HG03025 (cell line): ENCODE measurements at regions not wholly inside any gene's neighbourhood (a gene's known extent, or its start where the extent isn't known, plus 50 kb on each side); places are given as distances from the start of the nearest gene placed in this dataset.

ENCODE experiments used
- ATAC-seq: cut with Tn5 transposase; IDR thresholded peaks from one replicate; pipeline ENCODE4 v1.9.1; 2021; ENCODE audit warnings: mild to moderate bottlenecking, moderate library complexity; ENCODE audit not compliant: unreplicated experiment, low FRiP score

DNA sequence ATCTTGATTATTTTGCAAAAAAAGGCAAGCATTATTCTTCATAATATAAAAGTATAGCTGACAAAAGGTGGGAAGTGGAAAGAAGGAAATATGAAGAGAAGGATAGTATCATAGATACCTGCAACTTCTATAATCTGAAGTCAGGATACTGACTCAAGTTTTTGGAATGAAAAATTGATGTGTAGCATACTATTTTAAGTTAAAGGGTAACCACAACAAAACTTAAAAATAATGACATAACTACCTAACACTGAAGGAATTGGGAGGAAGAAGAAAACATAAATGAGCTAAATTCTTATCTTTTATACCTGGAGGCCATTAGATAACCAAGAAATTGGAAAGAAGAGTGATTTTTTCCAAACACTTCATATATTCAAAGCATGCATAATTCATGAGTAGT lies 51.8 kb upstream of the TLE1 start:
- no peak for ATAC-seq

DNA sequence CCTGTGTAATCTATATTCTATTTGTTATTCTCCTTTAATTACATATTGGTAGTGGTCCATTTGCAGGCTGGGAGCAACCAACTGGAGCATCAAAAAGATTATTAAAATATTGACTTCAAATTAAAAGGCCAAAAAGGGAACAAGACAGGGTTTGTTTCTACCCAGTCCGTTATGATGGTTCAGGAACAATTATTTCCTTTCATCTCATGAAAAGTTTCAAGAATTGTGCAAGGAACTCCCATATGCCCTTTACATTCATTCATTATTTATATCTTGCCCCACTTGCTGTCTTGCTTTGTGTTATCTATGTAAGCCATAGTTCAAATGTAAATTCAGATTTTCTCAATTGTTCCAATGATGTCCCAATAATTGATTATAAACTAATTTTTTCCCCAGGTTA lies 58.7 kb upstream of the TLE1 start:
- no peak for ATAC-seq

DNA sequence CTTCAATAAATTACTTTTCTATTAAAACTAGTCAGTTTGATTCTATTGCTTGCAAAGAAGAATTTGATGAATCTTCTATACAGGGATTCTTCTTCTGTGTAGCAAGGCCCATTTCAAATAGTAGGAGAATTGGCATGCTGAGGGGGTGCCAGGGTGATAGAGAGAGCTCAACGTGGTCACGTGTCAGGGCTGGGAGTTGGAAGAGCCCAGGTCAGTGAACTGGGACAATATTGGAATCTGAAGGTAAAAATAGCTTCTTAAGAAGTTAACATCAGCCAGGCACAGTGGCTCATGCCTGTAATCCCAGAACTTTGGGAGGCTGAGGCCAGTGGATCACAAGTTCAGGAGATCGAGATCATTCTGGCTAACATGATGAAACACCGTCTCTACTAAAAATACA lies 64.1 kb upstream of the TLE1 start:
- no peak for ATAC-seq

DNA sequence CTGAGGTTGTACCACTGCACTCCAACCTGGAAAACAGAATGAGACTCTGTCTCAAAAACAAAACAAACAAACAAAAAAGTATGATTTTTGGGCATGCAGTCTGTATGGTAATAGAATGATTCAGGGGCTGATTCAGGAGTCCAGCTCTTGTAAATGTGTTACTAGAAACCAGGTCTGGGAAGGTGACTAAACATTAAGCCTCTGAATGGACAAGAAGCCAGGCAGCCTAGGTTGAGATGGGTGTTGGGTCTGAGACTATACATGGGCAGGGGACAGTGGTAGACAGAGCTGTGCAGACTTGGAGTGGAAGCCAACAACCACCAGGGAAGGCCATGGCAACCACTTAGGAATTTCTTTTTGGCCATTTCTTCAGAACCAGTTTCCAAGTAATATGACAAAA lies 64.9 kb upstream of the TLE1 start:
- ATAC-seq: no peak

DNA sequence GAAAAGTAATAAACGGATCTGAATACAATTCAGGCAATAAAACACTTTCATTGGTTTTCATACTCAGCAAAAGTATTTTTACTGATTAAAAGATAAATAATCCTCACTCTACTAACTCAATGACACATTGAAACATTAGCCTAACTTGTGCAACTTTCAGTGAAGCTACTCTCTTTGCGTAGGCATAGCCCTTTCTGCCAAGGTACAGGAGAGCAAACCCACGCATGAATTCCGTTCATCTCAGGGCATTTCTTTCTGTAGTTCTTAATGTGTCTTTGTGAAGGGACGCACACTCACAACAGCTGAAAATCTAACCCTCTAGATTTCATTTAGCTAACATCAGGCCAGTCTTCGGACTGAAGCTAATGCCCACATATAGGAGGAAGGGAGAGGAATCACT lies 66.4 kb upstream of the TLE1 start:
- ATAC-seq: no peak

DNA sequence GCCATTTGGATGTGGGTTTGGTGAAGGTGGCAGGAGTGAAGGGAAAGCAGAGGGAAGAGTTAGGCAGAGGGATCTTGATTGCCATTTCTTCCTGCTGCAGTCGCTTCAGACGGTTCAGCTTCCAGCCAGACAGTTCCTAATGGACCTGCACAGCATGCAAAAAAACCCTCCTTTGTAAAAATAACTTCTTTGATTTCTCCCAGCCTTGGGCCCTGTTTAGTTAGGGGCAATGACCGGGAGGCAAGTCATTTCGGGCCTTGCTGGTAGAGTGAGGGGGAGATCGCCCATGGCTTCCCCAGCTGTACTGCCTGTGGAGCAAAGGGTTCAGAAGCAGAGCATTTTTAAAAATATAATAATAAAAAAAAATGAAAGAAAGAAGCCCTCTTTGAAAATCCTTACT lies 67.2 kb upstream of the TLE1 start:
- ATAC-seq: no peak

DNA sequence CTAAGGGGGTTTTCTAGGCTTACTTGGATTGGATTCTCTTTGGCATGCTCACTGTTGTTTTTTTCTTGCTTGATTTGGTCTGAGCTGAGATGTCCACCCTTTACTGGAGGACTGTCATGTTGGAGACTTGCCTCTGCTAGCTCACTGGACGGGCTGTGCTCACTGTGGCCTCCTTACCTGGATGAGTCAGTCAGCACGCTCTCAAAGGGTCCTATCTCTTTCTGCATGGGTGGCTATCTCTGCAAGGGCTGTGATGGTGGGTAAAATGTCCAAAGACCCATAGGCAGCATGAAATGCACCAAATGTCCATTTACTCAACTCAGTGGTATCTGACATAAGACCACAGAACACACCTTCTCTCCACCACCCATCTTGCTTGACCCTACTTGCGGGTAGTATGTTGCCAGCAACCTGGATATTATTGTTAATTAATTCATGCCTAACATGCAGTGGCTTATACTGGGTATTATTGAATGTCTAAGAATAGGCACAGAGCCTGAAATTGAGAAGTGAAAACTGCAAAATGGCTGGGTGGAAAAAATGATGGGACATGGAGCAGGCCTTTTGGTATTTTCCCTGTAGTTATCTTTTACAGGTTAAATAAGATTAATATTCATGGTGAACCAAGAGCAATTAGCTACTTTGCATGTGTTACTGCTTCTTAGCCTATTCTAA lies 68.9 kb upstream of the TLE1 start:
- ATAC-seq: no peak

DNA sequence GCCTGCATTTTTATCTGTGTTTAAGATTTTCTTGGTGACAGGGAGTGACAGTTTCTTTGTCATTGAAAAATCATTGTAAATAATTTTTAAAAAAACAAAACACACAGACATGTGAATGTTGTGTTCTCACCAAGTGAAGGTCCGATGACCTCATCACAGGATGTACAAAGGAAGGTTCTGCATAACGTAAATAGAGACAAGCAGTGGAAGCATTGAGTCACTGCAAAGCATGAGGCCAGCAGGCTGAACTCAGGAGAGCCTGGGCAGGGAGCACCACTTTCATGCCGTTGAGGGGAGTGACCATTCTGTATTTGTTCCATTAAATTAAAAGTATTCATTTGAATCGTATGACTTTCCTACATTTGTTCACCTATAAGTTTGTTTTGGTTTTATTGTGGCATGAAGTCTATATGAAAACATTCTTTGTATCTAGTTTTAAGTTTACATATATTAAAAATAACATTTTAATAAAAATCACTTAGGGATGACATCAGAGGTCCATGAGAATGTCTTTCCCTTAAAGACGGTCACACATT lies 70.4 kb upstream of the TLE1 start:
- no peak for ATAC-seq

DNA sequence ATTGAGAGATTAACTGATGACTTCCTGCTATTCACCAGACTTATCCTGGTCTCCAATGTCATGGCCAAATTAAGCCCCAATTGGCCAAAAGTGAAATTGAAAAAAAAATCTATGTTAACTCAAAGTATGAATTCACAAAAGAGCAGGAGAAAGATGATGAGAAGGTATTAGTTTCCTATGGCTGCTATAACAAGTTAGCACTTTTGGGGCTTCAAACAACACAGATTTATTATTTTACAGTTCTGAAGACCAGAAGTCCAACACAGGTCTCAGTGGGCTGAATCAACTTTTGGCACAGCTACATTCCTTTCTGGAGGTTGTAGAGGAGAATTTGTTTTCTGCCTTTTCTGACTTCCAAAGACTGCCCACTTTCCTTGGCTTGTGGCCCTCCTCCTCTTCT lies 78.6 kb upstream of the TLE1 start:
- no peak for ATAC-seq

DNA sequence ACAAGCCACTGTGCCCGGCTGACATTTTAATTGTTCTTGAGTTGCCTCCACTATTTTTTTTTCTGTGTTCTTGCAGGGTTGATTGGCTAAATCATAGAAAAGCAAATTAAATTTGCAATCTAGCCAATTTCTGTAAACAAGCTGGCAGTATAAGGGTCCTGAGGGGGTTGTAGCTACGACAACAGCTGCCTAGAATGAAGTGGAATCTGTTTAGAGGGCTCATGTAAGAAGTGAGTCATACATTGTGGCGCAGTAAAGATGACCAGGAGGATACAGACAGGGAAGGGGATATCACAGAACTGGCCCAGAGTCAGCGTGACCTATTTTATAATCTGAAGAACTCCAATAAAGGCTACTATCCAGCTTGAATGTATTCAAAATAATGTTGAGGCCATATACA lies 82.2 kb upstream of the TLE1 start:
- no peak for ATAC-seq

DNA sequence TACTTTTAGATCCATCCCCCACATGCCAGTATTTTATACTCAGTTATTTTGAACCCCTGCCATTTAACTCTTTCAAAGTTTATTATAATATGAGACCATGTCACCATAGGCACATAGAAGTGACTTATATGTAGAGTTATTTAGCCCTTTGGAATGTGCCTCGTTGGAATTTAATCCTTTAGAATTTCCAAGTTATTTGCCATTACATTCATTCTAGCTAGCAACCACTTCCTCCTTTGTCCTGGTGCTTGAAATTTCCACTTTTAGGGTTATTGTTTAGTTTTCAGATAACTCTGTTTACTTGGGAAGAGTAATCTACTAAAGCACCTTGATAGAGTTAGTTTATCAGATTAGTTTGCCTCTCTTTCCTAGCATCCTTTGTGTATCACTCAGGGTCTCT lies 82.8 kb upstream of the TLE1 start:
- no peak for ATAC-seq

DNA sequence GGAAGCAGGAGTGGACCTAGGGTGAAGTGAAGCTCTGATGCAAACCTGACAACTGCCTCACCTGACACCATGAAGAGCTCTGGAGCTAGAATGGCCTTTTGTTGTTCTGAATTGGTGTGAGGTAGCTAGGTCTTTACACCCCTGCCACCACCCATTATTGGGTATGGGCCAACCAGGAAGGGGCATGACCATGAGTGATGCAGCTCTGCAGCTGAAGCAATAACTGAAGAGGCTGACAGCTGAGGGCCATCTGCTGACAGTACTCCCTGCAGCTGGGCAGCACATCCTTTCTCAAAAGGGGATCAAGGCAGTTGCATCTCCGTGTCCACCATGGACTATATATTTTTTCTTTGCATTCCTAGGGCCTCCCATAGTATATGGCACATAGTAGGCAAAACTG lies 87.0 kb upstream of the TLE1 start:
- no peak for ATAC-seq

DNA sequence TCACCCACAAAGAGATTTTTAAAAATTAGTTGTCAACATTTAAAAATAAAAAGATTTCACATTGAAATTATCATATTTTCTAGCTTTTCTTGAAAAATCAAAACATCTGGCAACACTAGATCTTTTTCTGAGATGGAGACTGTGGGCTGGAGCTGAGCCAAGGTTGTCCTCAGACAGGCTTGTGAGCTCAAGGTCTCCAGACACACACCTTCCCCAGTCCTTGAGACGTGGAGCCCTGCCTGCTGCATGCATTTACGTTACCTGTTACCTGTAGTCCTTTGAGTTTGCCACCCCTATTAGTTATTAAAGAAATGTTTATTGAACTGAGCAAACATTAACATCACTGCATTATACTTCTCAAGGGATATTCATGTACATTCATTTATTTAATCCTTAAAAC lies 87.5 kb upstream of the TLE1 start:
- no peak for ATAC-seq

DNA sequence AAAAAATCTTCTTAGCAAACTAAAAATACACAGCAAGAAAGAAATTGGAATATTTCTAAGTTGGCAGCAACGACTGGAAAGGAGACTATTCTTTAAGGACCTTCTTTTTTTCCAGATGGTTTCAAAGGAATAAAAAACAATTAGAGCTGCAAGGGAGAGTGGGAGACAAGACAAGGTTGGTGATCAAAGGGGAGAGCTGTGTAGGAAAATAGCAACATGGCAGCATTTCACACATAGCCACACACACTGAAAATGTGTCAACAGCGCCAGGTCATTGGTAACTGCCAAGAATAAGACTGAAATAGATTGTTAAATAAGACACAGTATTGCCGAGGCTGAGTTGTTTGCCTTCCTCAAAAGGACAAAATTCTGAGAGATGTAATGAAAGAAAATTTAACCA lies 88.1 kb upstream of the TLE1 start:
- ATAC-seq: no peak

DNA sequence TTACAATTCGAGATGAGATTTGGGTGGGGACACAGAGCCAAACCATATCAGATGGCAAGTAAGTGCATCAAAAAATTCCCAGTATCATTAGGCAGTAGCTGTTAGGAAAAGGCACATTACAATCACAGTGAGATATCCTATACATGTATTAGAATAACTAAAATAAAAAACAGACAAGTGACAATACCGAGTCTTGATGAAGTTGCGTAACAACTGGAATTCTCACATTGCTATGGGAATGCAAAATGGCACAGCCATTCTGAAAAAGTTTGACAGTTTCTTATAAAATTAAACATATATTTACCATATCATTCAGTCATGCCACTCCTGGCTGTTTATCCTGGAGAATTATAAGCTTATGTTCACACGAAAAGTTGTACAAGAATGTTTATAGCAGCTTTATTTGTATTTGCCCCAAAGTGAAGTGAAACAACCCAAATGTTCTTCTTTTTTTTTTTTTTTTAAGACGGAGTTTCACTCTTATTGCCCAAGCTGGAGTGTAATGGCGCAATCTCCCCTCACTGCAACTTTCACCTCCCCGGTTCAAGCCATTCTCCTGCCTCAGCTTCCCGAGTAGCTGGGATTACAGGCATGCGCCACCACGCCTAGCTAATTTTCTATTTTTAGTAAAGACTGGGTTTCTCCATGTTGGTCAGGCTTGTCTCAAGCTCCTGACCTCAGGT lies 93.1 kb upstream of the TLE1 start:
- ATAC-seq: no peak

DNA sequence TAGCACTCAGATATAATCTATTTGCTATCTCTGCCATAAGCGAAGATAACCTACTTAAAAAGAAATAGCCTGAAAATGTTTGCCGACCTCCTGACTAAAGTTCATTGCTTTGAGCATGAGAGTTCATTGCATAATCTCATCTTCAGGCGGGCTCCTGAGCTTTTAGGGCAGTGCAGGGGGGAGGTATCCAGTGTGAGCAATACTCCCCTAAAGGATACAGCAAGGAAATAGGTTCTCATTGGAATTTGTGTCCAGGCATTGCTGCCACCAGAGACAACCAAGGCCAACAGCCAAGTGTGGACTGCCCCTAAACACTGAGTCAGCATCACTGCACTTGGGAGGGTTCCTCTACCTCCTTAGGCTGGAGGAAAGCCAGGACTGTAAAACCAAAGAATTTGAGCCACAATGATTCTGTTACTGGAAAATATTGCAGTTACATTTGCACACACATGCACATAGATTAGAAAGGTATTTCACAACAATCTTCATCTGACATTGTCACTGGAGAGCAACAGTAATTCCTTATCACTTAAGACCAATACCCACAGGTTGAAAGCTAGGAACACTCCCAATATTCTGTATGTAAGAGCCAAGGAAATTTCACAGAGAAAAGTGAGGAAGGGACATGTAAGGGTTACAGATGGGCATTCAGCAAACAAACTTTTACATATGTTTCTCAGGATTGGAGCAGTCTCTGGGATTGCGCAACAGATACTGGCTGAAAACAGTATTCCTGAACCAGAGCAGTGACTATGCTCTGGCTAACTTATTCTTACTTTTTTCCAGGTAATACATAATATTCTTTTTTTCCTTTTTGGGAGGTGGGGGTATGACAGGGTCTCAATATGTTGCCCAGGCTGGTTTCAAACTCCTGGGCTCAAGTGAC lies 98.6 kb upstream of the TLE1 start:
- ATAC-seq: no peak

DNA sequence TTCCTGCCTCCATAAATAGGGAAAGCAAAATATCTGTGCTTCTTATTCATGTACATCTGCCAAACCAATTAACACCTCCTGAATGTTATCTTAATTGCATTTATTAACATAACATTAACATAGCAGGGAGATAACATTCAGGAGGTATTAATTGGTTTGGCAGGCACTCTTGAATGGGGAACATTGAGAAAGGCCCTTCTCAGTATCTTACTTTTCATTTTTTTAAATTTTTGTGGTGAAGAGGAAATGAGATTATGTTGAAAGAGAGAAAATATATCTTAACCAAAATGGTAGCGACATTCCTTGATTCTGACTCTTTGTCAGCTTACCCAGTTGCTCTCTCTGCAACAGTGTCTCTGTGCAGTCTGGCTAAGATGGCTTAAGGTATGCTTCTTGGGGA lies 100.4 kb upstream of the TLE1 start:
- ATAC-seq: no peak

DNA sequence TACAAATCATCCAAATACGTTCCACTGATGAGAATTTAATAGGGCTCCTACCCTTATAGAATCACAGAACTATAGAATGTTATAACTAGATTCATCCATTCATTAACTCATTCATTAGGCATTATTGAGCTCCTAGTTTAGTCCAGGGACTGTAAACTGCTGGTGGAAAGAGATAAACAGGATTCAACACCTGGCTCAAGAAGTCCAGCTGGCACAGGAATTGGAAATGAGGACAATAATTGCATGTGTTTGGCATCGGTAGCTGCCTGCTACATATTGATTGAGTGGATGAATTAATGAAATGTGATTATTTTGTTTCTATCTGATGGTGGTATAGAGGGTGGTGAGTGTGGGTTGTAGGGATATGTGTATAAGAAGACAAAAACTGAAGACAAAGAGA lies 100.8 kb upstream of the TLE1 start:
- no peak for ATAC-seq

DNA sequence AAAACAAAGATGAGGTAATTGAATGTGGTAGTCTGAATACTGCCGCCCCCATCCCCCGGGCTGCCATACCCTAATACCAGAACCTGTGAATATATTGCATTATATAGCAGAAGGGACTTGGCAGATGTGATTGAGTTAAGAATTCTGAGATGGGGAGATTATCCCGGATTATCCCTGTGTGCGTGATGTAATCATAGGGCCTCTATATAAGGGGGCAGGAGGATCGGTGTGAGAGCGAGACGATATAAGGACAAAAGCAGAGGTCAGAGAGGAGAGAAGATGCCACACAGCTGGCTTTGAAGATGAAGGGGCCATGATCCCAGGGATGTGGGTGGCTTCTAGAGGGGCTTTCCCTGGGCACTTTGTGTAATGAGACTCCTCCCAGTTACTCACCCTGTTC lies 101.7 kb upstream of the TLE1 start:
- ATAC-seq: no peak

DNA sequence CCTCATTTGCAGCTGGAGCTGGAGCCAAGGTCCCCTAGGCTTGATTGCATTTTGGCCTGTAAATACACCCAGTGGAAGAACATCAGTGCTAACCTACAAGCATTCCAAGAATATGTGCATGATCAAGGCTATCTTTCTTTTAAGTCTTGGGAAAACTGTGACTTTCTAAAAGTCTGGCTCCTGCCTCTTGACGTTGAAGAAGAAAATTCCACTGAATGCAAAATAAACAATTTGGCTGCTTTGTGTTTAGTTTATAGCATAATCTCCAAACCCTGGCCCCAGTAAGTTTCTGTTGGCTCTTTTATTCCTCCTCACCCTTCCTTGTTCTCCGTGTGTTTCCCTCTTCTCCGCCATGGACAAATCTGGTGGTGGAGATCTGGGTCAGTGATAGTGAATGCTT lies 109.3 kb upstream of the TLE1 start:
- no peak for ATAC-seq

DNA sequence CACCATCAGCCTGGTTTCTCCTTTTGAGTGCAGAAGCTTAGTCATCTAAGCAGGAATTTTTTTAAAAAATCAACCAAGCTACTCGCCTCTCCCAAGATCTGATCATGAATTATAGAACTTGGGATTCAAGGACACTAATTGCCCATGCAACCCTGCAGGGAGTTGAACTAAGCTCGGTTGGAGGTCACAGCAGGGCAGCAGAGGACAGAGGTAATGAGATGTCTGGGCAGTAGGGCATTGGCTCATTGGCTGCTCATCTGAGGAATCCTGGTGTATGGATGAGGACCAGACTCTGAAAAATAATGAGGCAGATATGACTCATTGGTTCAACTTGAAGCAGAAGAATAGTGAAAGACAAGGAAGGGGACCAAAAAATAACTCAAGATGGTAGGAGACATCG lies 111.8 kb upstream of the TLE1 start:
- no peak for ATAC-seq
